ENCODE measurements at regions not wholly inside any gene's neighbourhood (a gene's known extent, or its start where the extent isn't known, plus 50 kb on each side); places are given as distances from the start of the nearest gene placed in this dataset.

- intact Hi-C loops (cut with DNase I; ENCODE audit: low total_unique reads): no loop called here
- DNase-seq: no peak
- Histone ChIP-seq H3K9me3 (peaks cover 0 to 6% (median 0%) of the 10 kb centered on the region in 8 donors), H3K36me3 (no peaks in the 10 kb centered on the region), H3K27me3 (replicated peaks in 1 of 7) (no peaks in the 10 kb centered on the region), H3K4me1 (peaks cover 0 to 9% (median 0%) of the 10 kb centered on the region in 6 donors), H3K27ac (no peak overlapping the region), H3K4me3 (no peak overlapping the region)
- no peak for TF ChIP-seq POLR2A (IDR thresholded peaks at IDR 0.05)
Observed at GRCh38 chr12:58395470-58395869, 454.1 kb downstream of the ATP23 start.

- Histone ChIP-seq H3K4me3 (no peak overlapping the region), H3K27ac (no peak overlapping the region), H3K27me3 (replicated peaks in 1 of 7) (no peaks in the 10 kb centered on the region), H3K9me3 (peaks cover 0 to 7% (median 0%) of the 10 kb centered on the region in 8 donors), H3K36me3 (no peaks in the 10 kb centered on the region), H3K4me1 (peaks cover 0 to 9% (median 0%) of the 10 kb centered on the region in 6 donors)
- TF ChIP-seq CTCF (IDR thresholded peaks at IDR 0.05 in 8 of 11, conservative IDR thresholded peaks at IDR 0.05 in 3 of 11) (no peak), POLR2A (IDR thresholded peaks at IDR 0.05) (no peak), POLR2AphosphoS5 (IDR thresholded peaks at IDR 0.05) (no peak)
- intact Hi-C loops (cut with DNase I; ENCODE audit: low total_unique reads): no loop called here
- no peak for DNase-seq
- WGBS, 5 donors: 37 to 61% (median 44%) methylated on average over 2 of the region's 2 CpGs
Observed at GRCh38 chr12:58396239-58396638, 454.9 kb downstream of the ATP23 start.

- WGBS, 5 donors: 79 to 93% (median 90%) methylated on average over 4 of the region's 4 CpGs
- Histone ChIP-seq H3K9me3 (peaks cover 0 to 7% (median 0%) of the 10 kb centered on the region in 8 donors), H3K4me3 (no peak overlapping the region), H3K4me1 (peaks cover 0 to 10% (median 0%) of the 10 kb centered on the region in 6 donors), H3K27me3 (replicated peaks in 1 of 7) (no peaks in the 10 kb centered on the region), H3K36me3 (no peaks in the 10 kb centered on the region), H3K27ac (no peak overlapping the region)
- TF ChIP-seq CTCF (IDR thresholded peaks at IDR 0.05 in 8 of 11, conservative IDR thresholded peaks at IDR 0.05 in 3 of 11): no peak
- no peak for TF ChIP-seq POLR2A (IDR thresholded peaks at IDR 0.05)
- no peak for TF ChIP-seq POLR2AphosphoS5 (IDR thresholded peaks at IDR 0.05)
- intact Hi-C loops (cut with DNase I; ENCODE audit: low total_unique reads): no loop called here
- no peak for DNase-seq
Observed at GRCh38 chr12:58405363-58405762, 464.0 kb downstream of the ATP23 start.

- H3K36me3 ChIP-seq: no peaks in the 10 kb centered on the region
- TF ChIP-seq CTCF (IDR thresholded peaks at IDR 0.05 in 8 of 11, conservative IDR thresholded peaks at IDR 0.05 in 3 of 11) (no peak), POLR2AphosphoS5 (IDR thresholded peaks at IDR 0.05) (peak in 1 of 3 donors; percentile 40), POLR2A (IDR thresholded peaks at IDR 0.05) (no peak)
- H3K4me1 ChIP-seq: peaks cover 0 to 37% (median 12%) of the 10 kb centered on the region in 6 donors
- H3K4me3 ChIP-seq: no peak overlapping the region
- peak overlapping the region in 3 of 8 donors; percentile 26 to 57 (median 56) for H3K27ac ChIP-seq
- intact Hi-C loops (cut with DNase I; ENCODE audit: low total_unique reads): no loop called here
- 35 to 71% (median 52%) methylated on average over 1 of the region's 1 CpG for WGBS, 5 donors
- no peaks in the 10 kb centered on the region for H3K9me3 ChIP-seq
- DNase-seq: no peak
- no peaks in the 10 kb centered on the region for H3K27me3 ChIP-seq (replicated peaks in 1 of 7)
Observed at GRCh38 chr12:58408516-58408915, 467.1 kb downstream of the ATP23 start.

Measured in spleen (tissue), 11 donors.